LNCaP clone FGC (cell line): ENCODE measurements at regions not wholly inside any gene's neighbourhood (a gene's known extent, or its start where the extent isn't known, plus 50 kb on each side); places are given as distances from the start of the nearest gene placed in this dataset.

Experiments
- DNase-seq: peaks from one replicate; pipeline ENCODE4 v3.0.0-alpha.2; 2011; ENCODE audit warnings: low read depth
- H3K4me3 ChIP-seq: 2 replicates; pipeline ENCODE4 v1.5.1; 2011; ENCODE audit warnings: mild to moderate bottlenecking, low read depth, low read length, control low read depth
- TF ChIP-seq, protein P1 (sequence below): IDR thresholded peaks from 2 replicates; pipeline ENCODE4 v1.5.1; 2012; ENCODE audit warnings: mild to moderate bottlenecking; ENCODE audit not compliant: control insufficient read depth, insufficient read depth; ENCODE audit errors: extremely low read depth

DNA sequence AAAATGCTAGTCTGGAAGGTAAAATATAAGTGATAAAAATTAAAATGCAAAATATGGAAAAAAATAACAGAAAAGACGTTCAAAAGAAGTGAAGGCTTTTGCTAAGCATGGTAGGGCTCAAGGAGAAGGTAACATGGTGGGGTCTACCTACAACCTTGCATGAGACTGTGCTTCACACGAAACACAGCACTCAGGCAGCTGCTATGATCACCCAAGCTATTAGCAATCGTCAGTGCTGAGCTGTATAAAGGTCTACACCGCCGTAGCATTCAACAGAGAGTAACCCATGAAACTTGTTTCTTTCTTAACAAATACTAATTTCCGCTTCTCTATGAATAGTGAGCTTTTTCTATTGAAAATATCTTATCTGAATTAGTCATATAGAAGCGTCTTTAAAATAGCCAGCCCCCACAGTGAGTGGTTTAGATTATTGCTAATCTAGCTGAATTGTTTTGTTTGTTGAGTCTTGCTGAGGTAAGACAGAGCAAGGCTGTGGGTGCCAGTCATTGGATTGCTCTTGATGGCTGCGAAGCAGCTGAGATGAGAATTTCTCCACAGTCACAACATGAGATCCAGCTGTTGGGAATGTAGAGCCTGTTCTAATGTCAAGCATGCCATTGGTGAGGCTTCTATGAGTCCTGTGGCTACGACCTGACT is 230.0 kb downstream of the KLF13 start:
- no peak overlapping the region for H3K4me3 ChIP-seq
- no peak for DNase-seq
- TF ChIP-seq, protein P1, sequence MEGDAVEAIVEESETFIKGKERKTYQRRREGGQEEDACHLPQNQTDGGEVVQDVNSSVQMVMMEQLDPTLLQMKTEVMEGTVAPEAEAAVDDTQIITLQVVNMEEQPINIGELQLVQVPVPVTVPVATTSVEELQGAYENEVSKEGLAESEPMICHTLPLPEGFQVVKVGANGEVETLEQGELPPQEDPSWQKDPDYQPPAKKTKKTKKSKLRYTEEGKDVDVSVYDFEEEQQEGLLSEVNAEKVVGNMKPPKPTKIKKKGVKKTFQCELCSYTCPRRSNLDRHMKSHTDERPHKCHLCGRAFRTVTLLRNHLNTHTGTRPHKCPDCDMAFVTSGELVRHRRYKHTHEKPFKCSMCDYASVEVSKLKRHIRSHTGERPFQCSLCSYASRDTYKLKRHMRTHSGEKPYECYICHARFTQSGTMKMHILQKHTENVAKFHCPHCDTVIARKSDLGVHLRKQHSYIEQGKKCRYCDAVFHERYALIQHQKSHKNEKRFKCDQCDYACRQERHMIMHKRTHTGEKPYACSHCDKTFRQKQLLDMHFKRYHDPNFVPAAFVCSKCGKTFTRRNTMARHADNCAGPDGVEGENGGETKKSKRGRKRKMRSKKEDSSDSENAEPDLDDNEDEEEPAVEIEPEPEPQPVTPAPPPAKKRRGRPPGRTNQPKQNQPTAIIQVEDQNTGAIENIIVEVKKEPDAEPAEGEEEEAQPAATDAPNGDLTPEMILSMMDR: no peak

DNA sequence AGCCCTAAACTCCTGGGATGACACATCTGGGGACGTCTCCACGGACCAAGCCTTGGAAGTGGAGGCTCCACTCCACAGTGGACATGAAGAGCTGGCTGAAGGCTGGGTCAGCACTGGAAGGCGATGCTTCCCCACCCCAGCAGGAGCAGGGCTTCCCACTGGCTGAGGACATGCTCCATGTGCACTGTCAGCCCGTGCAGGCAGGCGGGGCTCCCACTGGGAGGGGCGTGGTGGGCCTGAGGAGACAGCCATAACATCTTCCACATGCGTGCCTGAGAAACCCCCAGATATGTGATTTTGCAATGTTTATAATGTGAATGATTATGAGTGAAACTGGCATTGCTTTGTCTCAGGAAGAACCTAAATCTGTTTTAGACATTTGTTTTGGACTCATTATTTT is 231.3 kb downstream of the KLF13 start:
- TF ChIP-seq, protein P1: no peak
- H3K4me3 ChIP-seq: no peak overlapping the region
- DNase-seq: no peak

DNA sequence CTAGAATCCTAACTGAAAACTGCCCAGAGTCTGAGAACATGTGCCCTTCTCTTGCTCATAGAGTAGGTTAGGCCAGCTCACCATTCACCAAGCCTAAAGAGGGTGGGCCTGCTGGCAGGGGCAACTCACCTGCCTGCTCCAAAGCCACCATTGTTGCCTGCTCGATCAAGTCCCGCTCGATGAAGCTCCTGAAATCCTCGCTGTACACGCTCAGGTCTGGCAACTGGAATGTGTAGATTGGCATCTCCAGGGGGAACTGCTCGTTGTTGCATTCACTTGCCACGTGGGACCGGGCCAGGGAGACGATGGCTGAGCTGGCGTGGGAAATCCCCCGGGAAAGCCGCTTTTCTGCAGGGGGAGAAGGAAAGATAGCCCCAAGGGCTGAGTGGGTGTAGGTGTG is 232.2 kb downstream of the KLF13 start:
- no peak for DNase-seq
- no peak overlapping the region for H3K4me3 ChIP-seq
- TF ChIP-seq, protein P1: no peak

GRCh38 chr15:31559786-31560185 is 233.2 kb downstream of the KLF13 start:
- TF ChIP-seq, protein P1: no peak
- no peak for DNase-seq
- no peak overlapping the region for H3K4me3 ChIP-seq

- H3K4me3 ChIP-seq: no peak overlapping the region
- TF ChIP-seq, protein P1: no peak
- DNase-seq: no peak
Observed at GRCh38 chr15:31560643-31561042, 234.0 kb downstream of the KLF13 start.

DNA sequence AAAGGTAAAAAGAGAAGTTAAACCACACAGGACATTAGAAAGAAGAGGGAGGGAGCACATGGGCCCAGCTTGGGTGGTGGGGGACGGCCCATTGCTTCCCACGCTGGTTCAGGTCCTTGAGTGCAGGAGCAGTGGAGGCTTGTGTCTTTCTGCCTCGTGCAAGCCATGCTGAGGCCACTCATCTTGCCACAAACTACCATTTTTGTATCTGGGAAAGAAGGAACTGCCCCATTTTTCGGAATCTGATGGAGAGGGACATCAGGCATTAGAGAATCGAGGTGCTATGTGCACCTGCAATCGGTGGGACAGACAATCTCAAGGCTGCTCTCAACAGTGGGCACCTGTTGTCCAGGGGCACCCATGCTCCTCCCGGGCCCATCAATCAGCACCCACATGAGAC is 234.5 kb downstream of the KLF13 start:
- TF ChIP-seq, protein P1: no peak
- DNase-seq: no peak
- no peak overlapping the region for H3K4me3 ChIP-seq

- no peak for DNase-seq
- TF ChIP-seq, protein P1: no peak
- no peak overlapping the region for H3K4me3 ChIP-seq
Observed at GRCh38 chr15:31563001-31563400, 236.4 kb downstream of the KLF13 start.
